ENCODE measurements at regions not wholly inside any gene's neighbourhood (a gene's known extent, or its start where the extent isn't known, plus 50 kb on each side); places are given as distances from the start of the nearest gene placed in this dataset.

GRCh38 chr6:80530103-80530502 is 423.6 kb downstream of the BCKDHB start:
- no peak for DNase-seq (ENCODE audit: low read depth in 2 of 2)
- no peak for TF ChIP-seq CTCF (IDR thresholded peaks at IDR 0.05; ENCODE audit: low read depth, low read length)
- H3K4me3 ChIP-seq (replicated peaks in 1 of 2; ENCODE audit: low read depth in 2 of 2, low read length in 2 of 2) = no peak overlapping the region

- TF ChIP-seq CTCF (IDR thresholded peaks at IDR 0.05; ENCODE audit: low read depth, low read length) = no peak
- peak; percentile 15 to 44 for DNase-seq (ENCODE audit: low read depth in 2 of 2)
- no peak overlapping the region for H3K4me3 ChIP-seq (replicated peaks in 1 of 2; ENCODE audit: low read depth in 2 of 2, low read length in 2 of 2)
These were observed 421.6 kb downstream of the BCKDHB start for GRCh38 chr6:80528115-80528514.

GRCh38 chr6:80527552-80528052 is 421.1 kb downstream of the BCKDHB start:
- H3K4me3 ChIP-seq (replicated peaks in 1 of 2; ENCODE audit: low read depth in 2 of 2, low read length in 2 of 2) = no peak overlapping the region
- DNase-seq (ENCODE audit: low read depth in 2 of 2) = peak in 1 of 2 donors; percentile 16
- no peak for TF ChIP-seq CTCF (IDR thresholded peaks at IDR 0.05; ENCODE audit: low read depth, low read length)

- DNase-seq (ENCODE audit: low read depth in 2 of 2) = peak; percentile 40 to 44
- peak; percentile 21 for TF ChIP-seq CTCF (IDR thresholded peaks at IDR 0.05; ENCODE audit: low read depth, low read length)
- no peak overlapping the region for H3K4me3 ChIP-seq (replicated peaks in 1 of 2; ENCODE audit: low read depth in 2 of 2, low read length in 2 of 2)
These were observed 417.1 kb downstream of the BCKDHB start for GRCh38 chr6:80523531-80523997.

GRCh38 chr6:80523010-80523409 is 416.5 kb downstream of the BCKDHB start:
- H3K4me3 ChIP-seq (replicated peaks in 1 of 2; ENCODE audit: low read depth in 2 of 2, low read length in 2 of 2) = no peak overlapping the region
- peak; percentile 37 to 71 for DNase-seq (ENCODE audit: low read depth in 2 of 2)
- TF ChIP-seq CTCF (IDR thresholded peaks at IDR 0.05; ENCODE audit: low read depth, low read length) = no peak

- no peak for TF ChIP-seq CTCF (IDR thresholded peaks at IDR 0.05; ENCODE audit: low read depth, low read length)
- peak; percentile 29 to 57 for DNase-seq (ENCODE audit: low read depth in 2 of 2)
- no peak overlapping the region for H3K4me3 ChIP-seq (replicated peaks in 1 of 2; ENCODE audit: low read depth in 2 of 2, low read length in 2 of 2)
These were observed 416.1 kb downstream of the BCKDHB start for GRCh38 chr6:80522576-80522975.

Measured in cardiac fibroblast (primary cell).